Nephron progenitor cell (in vitro differentiated cells): ENCODE measurements at regions not wholly inside any gene's neighbourhood (a gene's known extent, or its start where the extent isn't known, plus 50 kb on each side); places are given as distances from the start of the nearest gene placed in this dataset.

ENCODE experiments used
- DNase-seq: peaks from one replicate; pipeline ENCODE4 v3.0.0; 2021
- H3K27ac Mint-ChIP-seq: 2 replicates; pipeline ENCODE4 v1.8.0; 2021; ENCODE audit warnings: mild to moderate bottlenecking, moderate library complexity, mixed read lengths
- H3K27me3 Mint-ChIP-seq: 2 replicates; pipeline ENCODE4 v1.8.0; 2021; ENCODE audit warnings: mild to moderate bottlenecking, low read depth, mixed read lengths; ENCODE audit not compliant: poor library complexity
- H3K36me3 Mint-ChIP-seq: 2 replicates; pipeline ENCODE4 v1.8.0; 2021; ENCODE audit warnings: low read depth, mixed read lengths
- H3K4me1 Mint-ChIP-seq: 2 replicates; pipeline ENCODE4 v1.8.0; 2021; ENCODE audit warnings: mixed read lengths
- H3K4me3 Mint-ChIP-seq: 2 replicates; pipeline ENCODE4 v1.8.0; 2021; ENCODE audit warnings: mild to moderate bottlenecking, moderate library complexity, mixed read lengths
- H3K9me3 Mint-ChIP-seq: 2 replicates; pipeline ENCODE4 v1.8.0; 2021; ENCODE audit warnings: mild to moderate bottlenecking, moderate library complexity, mixed read lengths
- TF ChIP-seq, protein P1 (sequence below): fragments of 200-600 bp; sonication (generic); IDR thresholded peaks from 2 replicates; pipeline ENCODE4 v1.5.0; 2021; ENCODE audit warnings: antibody characterized with exemption

DNA sequence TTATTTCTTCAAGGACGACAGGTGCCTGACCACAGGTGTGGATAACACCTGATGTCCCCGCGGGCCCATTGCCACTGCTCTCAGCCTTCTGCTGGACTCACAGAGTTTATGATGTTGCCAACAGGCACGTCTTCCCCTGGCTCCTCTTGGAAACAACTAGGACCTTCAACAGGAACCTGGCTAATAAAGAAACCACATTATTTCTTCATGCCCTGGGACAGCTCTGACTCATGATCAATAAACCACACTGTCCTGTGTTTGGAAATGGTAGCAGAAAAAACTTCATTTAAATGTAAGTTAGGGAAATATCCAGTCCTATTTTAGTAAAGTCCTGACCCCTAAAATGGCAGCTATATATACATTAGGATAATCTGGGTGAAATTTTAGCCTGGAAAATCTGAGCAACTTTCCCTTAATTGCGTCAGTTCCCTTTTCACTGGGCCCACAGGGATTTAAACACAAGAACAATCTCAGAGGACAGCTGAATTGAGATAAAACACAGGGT lies 158.9 kb downstream of the VAPA start:
- no peak for DNase-seq
- TF ChIP-seq, protein P1, sequence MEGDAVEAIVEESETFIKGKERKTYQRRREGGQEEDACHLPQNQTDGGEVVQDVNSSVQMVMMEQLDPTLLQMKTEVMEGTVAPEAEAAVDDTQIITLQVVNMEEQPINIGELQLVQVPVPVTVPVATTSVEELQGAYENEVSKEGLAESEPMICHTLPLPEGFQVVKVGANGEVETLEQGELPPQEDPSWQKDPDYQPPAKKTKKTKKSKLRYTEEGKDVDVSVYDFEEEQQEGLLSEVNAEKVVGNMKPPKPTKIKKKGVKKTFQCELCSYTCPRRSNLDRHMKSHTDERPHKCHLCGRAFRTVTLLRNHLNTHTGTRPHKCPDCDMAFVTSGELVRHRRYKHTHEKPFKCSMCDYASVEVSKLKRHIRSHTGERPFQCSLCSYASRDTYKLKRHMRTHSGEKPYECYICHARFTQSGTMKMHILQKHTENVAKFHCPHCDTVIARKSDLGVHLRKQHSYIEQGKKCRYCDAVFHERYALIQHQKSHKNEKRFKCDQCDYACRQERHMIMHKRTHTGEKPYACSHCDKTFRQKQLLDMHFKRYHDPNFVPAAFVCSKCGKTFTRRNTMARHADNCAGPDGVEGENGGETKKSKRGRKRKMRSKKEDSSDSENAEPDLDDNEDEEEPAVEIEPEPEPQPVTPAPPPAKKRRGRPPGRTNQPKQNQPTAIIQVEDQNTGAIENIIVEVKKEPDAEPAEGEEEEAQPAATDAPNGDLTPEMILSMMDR = no peak
- Mint-ChIP-seq H3K4me3 (no peak overlapping the region), H3K27me3 (peaks cover 6% of the 10 kb centered on the region), H3K4me1 (peaks cover 53% of the 10 kb centered on the region), H3K27ac (no peak overlapping the region), H3K36me3 (no peaks in the 10 kb centered on the region), H3K9me3 (no peaks in the 10 kb centered on the region)

DNA sequence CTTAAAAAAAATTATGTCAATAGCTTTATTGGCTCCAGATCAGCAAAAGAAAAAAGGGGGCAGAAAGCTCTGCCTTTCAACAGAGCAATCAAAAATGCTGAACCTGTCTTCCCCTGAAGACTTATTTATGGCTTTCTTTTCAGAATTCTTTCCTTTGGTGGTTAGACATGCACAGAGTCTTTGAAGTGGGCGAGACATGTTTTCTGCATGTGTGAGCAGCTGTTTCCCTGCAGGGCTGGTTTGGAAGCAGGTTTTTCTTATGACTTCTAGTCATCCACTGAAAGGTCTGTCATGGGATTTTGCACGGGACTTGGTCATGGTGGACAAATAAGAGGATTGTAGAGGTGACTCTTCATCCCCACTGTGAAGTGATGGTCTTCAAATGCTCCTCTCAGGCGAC lies 160.3 kb downstream of the VAPA start:
- Mint-ChIP-seq H3K9me3 (no peaks in the 10 kb centered on the region), H3K27me3 (peaks cover 6% of the 10 kb centered on the region), H3K4me1 (peaks cover 49% of the 10 kb centered on the region), H3K36me3 (no peaks in the 10 kb centered on the region), H3K27ac (no peak overlapping the region), H3K4me3 (no peak overlapping the region)
- TF ChIP-seq, protein P1 = no peak
- no peak for DNase-seq

DNA sequence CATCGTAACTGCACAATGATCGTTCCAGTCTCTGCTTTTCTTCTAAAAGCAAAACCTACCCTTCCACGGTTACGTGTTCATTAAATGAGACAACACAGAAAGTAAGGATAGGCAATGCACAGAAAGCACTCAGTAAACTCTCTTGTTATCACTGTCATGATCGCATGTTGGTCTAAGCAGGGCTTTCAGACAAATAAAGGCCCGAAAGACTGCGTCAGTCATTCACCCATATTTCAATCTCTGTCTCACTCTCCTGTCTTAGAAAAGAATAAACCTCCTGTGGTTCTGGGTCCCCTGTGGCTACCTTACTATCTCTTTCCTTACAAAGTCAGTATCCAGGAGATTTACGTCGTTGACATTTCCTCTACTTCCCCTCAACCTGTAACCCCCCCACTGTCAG lies 160.9 kb downstream of the VAPA start:
- H3K36me3 Mint-ChIP-seq = no peaks in the 10 kb centered on the region
- no peak for DNase-seq
- peaks cover 46% of the 10 kb centered on the region for H3K4me1 Mint-ChIP-seq
- peaks cover 6% of the 10 kb centered on the region for H3K27me3 Mint-ChIP-seq
- no peak overlapping the region for H3K4me3 Mint-ChIP-seq
- peak overlapping the region; percentile 75 for H3K27ac Mint-ChIP-seq
- H3K9me3 Mint-ChIP-seq = no peaks in the 10 kb centered on the region
- TF ChIP-seq, protein P1 = no peak

DNA sequence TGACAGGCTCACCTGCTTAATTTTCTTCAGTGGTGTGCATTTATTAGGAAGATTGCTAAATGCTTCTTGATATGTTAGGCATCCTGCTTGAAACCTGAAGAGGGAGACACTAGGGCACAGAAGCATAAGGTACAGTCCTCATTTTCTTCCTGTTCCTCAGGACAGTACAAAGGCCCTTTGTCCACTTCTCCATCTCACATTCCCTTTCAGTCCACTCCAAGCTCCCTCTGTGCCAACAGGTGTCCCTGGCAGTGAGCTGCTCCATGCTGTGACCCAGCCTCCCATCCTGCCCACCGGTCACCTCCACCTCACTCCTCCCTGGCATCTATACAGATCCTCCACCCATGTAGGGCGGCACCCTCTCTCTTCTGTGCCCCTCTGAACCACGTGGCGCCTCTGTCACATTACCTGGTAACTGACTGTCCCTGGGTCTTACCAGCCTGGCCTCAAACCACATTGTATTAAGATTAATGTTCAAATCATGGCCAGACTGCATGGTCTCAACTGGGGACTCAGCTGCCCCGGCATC lies 162.8 kb downstream of the VAPA start:
- Mint-ChIP-seq H3K4me1 (peaks cover 57% of the 10 kb centered on the region), H3K27ac (no peak overlapping the region)

DNA sequence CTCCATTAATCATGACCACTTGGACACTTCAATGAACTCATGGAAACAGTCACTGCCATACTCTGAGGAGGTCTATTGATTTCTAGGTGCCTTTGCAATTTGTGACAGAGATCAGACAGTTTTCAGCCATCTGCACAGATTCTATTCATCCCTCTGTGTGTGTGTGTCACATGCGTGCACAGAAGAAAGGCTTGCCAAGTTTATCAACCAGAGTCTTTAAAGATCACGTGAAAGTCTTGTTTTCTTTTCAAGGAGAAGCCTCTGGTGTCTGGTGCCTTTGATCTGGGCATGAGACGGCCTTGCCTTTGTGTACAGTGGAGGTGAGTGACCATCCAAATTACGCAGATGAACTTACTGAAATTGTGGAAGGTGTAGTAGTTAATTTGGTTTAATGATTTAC lies 164.2 kb downstream of the VAPA start:
- Mint-ChIP-seq H3K4me3 (no peak overlapping the region), H3K9me3 (peaks cover 28% of the 10 kb centered on the region), H3K36me3 (peaks cover 16% of the 10 kb centered on the region), H3K27ac (no peak overlapping the region), H3K4me1 (peaks cover 63% of the 10 kb centered on the region), H3K27me3 (peaks cover 8% of the 10 kb centered on the region)
- DNase-seq = no peak
- TF ChIP-seq, protein P1 = no peak

More for the DNA sequence above, 162.8 kb downstream of the VAPA start:
- DNase-seq = no peak
- TF ChIP-seq, protein P1 = no peak
- peaks cover 8% of the 10 kb centered on the region for H3K27me3 Mint-ChIP-seq
- H3K36me3 Mint-ChIP-seq = peaks cover 2% of the 10 kb centered on the region
- no peak overlapping the region for H3K4me3 Mint-ChIP-seq
- peaks cover 14% of the 10 kb centered on the region for H3K9me3 Mint-ChIP-seq

DNA sequence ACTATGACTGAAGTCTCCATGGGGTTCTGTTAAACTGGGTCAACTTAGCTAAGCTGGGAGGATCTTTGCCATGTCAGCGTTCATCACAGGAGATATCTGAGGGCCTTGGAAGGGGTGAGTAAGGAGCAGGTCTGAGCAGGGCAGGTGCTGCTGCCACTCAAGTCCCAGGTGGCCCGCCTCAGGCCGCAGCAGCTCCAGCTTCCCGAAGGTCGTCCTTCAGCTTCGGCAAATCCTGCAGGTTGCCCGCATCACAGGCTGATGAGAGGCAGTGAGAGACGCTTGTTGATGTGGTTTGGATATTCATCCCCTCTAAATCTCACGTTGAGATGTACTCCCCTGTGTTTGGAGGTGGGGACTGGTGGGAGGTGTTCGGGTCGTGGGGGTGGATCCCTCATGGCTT lies 166.6 kb downstream of the VAPA start:
- peaks cover 17% of the 10 kb centered on the region for H3K36me3 Mint-ChIP-seq
- TF ChIP-seq, protein P1 = no peak
- peaks cover 50% of the 10 kb centered on the region for H3K9me3 Mint-ChIP-seq
- peaks cover 8% of the 10 kb centered on the region for H3K27me3 Mint-ChIP-seq
- no peak overlapping the region for H3K27ac Mint-ChIP-seq
- no peak overlapping the region for H3K4me3 Mint-ChIP-seq
- no peak for DNase-seq
- peaks cover 52% of the 10 kb centered on the region for H3K4me1 Mint-ChIP-seq
